Activated T-cell treated with anti-CD3 and anti-CD28 coated beads, Interleukin-2, amount 50 U/mL, for 48 hours (primary cell): ENCODE measurements at regions not wholly inside any gene's neighbourhood (a gene's known extent, or its start where the extent isn't known, plus 50 kb on each side); places are given as distances from the start of the nearest gene placed in this dataset.
"Not testable (repeated sequence)": the region's sequence is repeated elsewhere in the genome, so short reads cannot be mapped to it uniquely, and the experiment has no call there.

ENCODE experiments used
- DNase-seq, 2 experiments: peaks; one replicate each; pipeline ENCODE4 v3.0.0-alpha.2; 2020

DNA sequence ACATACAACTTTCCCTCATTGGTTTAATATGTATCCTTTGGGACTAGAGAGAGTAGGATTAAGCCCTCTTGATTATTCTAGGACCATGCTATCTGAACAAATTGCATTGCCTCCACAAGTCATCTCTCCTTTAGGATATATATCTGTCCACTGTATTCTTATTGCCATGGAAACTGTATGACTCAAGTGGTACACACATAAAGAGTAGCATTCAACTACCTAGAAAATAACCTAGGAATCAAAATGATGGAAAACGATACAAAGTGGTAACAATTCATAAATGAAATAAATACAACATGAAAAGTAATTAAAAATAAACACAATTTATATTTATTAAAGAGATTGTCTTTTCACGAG is 212.1 kb upstream of the P2RY1 start:
- DNase-seq = no peak

DNA sequence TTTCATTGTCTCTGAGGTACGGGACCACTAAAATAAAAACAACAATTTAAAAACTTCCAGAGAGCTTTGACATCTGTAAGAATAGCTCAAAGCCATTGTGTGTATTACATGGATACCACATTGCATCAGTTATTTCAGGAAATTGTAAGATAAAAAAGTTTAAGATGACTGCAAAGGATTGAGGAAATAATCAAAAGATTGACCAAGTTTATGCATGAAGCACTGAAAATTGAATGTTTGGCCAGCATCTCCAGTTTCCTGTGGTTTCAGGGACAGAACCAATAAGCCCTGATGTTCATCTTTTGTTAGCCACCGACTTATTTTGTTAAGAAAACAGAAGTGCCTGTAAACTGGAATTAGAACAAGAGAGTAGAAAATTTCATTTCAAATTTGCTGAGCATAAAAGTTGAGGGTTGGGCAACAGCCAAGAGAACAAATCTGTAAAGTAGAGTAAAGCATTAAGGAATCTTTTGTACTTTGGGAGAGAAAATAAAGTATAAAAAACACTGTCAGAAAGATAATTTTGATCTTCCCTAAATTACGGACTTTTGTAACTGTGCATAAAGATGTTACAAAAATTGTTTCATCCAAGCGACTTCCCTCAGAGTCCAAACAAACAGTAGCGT is 211.5 kb upstream of the P2RY1 start:
- no peak for DNase-seq

DNA sequence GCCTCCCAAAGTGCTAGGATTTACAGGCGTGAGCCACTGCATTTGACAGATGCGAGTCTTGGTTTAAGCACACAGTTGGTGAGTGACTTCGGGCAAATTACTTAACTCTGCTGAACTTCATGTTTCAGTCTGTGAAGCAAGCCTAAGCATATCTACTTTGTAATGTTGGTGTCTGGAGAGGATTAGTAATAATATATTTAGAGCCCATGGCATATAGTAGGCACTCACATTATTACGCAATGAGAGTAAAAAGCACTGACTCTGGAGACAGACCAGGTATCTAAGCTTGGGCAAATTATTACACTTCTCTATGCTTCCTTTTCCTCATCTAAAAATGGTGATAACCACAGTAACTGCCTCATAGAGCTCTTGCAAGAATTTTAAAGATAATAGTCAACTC is 208.7 kb upstream of the P2RY1 start:
- DNase-seq = no peak

DNA sequence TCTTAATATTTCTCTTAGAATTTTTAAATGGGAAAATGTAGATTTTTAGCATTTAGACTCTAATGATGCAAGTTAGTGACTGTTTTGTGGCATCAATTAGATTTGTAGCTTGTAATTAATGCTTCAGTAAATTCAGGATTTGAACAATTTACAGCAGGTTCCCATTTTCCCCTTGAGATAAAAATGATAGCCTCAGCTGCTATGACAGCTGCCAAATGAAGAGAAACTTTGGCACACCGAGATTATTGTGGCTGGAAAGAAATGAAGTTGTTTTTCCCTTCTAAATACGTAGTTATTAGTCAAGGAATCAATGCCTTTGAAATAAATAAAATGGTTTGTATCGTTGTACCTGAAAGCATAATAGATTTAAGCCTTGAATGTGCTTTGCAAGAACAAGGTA is 206.4 kb upstream of the P2RY1 start:
- DNase-seq = no peak

DNA sequence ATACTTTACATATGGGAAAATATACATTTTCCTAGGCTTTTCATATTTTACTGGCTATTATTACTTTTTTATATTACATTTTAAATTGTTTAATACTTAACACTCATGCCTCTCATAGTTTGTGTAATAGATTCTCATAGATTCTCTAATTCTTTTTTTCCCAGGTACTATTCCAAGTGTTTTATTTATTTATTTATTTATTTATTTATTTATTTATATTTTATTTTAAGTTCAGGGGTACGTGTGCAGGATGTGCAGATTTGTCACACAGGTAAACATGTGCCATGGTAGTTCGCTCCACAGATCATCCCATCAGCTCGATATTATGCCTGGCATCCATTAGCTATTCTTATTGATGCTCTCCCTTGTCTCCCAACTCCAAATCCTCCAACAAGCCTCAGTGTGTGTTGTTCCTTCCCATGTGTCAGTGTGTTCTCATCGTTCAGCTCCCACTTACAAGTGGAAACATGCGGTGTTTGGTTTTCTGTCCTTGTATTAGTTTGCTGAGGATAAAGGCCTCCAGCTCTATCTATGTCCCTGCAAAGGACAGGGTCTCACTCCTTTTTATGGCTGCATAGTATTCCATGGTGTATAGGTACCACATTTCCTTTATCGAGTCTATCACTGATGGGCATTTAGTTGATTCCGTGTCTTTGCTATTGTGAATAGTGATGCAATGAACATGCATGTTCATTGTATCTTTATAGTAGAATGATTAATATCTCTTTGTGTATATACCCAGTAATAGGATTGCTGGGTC is 205.4 kb upstream of the P2RY1 start:
- DNase-seq = no peak

DNA sequence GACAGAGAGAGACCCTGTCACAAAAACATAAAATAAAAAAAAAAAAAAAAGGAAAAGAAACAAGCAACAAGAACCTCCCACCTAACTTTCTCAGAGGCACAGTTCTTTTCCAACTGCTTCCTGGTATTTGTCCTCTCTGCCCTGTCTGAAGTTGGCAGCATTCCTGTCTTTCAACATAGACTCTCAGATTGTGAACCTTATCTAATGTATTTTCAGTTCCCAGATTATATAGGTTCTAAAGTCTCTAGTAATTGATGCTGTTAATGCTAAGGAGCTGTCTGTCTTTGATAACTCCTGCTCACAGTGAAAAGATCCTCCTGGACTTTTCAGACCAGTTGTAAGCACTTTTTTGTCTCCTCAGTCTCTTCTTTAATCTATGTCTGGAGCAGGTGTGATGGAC is 199.5 kb upstream of the P2RY1 start:
- DNase-seq = no peak

DNA sequence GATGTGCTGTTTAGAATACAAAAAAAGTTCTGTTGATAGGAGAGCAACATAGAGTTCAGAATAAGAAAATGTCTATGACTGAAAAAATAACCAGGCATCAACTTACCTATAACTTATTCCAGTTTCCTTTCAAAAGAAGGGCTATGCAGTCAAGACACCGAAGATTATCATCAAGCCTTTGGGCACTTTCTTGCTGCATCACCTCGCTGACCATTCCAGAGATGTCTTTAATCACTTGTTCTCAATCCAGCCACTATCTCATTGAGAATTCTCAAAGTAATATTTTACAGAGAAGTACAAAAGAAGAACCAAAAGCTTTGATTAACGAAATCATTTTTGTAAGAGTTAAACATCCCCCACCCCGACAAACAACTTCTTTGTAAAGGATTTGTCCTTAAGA is 198.3 kb upstream of the P2RY1 start:
- DNase-seq = no peak

DNA sequence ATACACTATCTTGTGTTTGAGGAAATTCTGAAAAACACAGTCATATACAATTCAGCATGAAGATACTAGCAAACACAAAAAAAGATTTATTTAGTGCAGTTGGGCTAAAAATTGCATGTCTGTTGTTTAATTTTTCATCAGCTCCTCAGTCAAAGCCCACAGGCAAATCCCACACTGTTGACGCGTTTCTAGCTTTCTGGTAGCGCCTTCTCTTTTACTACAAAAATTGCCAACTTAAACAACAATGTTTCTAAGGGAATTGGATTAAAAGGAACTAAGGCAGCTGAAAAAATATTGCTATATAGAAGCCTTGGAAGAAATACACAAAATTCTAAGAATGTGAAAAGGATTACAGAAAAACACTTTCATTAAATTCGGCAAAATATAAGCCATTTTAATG is 196.7 kb upstream of the P2RY1 start:
- no peak for DNase-seq

DNA sequence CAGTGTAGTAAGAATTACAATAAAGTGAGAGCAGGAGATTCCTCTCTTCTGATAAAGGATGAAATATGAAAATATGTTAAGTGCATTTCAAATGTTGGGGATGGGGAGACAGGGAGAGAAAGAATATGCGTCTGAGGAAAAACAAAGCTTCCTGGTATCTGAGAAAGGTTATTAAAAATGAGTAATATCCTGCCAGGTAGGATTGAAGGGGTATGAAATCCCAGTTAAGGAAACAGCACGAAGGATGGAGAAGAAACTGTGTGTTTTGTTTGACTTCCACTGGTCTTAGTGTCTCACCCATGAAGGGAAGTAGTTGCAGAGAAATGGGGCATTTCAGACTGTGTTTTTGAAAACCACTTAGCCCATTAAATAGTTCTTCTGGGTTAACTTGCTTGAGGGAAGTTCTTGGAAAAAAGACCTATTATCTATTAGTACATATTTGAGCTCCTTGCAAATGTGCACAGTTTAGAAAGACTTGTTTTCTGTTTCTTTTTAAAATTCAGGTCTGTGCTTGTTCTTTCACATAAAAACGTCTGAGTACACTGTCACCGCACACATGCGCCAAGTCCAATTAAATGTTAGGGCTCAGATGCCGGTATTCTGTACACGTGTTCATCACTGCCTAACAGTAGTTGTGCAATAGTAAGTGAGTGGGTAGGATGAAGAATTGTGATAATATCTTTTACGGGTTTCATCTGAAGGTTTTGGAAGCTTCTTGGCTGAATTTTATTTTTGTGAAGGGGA is 196.1 kb upstream of the P2RY1 start:
- DNase-seq = no peak

DNA sequence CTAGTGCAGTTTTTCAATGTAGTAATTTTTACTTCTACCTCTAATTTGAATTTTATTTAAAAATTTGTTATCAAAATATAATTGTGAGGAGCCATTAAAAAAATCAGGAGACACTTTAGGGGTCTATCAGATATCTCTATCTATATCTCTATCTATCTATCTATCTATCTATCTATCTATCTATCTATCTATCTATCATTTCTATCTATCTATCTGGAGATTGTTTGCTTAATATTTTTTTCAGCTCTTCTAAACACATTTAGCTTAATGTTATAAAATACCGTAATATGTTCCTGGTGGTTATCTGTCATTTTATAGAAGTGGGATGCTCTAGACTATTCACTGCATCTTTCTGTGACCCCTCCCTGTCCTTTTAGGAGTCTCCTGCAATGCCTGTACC is 193.7 kb upstream of the P2RY1 start:
- no peak for DNase-seq

DNA sequence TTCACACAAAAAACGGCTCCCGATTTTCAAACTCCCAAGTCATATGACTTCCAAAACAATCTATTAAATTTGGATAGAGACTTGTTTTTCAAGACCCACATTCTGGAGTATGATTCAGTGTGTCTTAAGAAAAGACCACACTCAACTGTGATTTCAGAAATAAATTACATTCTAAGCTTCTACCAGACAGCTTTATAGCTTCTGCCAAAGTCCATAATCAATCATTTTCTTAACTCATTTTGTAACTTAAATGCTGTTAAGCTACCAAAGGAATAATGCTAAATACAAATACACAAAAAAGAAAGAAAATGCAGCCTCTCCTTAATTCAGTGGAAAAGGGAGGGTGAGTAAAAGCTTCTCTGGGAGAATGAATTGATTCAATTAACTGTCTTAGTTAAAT is 192.3 kb upstream of the P2RY1 start:
- no peak for DNase-seq

DNA sequence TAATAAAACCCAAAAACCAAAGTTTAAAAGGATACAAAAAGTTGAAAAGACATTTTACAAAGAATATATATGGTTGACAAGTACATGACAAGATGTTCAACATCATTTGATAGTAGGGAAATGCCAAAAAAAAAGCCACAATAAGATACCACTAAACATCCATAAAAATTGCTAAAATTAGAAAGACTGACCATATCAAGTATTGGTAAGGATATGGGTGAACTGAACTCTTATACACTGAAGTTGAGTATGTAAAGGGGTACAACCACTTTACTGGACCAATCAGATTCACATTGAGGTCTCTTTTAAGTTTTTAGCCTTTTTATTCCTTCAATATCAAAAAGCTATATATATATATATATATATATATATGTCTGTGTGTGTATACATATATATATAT is 190.5 kb upstream of the P2RY1 start:
- no peak for DNase-seq

DNA sequence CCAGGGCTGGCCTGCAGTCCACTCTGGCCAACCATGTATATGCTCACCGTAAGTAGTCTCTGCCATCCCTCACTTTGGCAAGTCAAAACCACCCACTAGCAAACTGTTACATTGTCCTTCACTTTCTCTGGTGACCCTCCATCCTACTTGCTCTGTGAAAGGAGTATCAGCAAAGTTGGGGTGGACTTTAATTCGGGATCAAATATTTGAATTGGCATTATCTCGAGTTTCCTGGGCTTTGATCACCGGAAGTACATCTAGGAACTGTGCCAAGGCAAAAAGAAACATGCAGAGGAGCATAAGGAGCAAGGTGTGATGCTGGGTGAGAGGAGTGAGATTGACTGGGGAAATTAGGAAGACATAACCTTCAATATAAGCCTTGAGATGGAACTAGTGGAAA is 188.9 kb upstream of the P2RY1 start:
- no peak for DNase-seq

DNA sequence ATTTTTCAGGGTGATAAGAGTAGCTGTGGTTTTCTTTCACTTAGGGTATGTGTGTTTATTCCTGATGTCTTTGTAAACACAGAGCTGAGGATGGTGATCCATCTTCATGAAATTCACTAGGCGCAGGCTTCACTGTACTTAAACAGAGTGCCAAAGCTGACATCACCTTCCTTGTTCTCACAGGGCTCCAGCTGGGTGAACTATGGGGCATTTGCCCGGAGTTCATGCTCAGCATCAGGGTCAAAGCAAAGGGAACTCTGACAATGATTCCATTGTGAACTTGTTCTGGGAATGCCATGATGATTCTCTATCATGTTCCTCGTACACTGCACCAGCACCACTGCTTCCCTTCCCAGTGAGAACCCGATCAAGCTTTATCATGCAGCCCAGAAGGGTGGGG is 184.8 kb upstream of the P2RY1 start:
- no peak for DNase-seq

DNA sequence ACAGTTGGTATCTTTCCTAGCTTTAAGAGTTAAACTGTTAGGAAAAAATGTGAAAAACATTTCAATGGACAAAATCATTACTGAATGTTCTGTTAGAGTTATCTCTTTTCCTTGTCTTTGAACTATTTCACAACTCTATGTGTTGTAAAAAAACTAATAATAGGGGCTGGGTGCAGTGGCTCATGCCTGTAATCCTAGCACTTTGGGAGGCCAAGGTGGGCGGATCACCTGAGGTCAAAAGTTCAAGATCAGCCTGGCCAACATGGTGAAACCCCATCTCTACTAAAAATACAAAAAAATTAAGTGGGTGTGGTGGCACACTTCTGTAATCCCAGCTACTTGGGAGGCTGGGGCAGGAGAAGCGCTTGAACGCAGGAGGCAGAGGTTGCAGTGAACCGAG is 184.0 kb upstream of the P2RY1 start:
- DNase-seq = not testable (repeated sequence)

DNA sequence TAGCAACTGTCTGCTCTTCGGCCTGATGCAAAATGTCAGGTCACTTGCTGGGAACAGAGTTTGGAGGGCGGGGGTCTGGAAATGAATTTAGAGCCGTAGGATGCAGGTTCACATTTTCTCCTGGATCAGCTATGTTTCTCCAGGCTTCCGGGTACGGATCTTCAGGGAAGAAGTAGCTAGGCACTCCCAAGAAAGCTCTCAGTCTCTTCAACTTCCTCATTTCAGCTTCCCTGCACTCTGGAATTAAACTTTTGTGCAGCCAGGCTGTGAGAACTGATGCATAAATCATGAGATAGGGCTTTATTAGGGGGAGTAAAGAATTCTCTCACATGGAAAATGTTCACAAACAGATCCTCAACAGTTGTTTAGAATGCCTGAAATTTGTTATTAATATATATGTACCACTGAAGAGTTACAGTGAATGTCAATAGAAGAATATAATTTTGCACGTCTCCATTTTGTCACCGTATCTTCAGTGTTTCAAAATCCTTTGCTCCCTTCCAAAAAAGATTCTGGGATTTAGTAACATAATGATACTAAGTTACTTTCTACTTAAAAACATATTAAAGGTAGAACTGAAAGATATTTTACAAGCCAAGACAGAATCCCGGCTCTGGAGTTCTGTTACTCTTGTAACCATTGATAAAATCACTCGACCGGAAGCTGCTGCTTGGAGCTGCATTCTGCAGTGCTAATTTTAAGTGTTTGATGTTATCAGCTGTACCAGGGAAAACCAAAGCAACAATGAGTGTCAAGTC is 178.5 kb upstream of the P2RY1 start:
- DNase-seq = no peak

DNA sequence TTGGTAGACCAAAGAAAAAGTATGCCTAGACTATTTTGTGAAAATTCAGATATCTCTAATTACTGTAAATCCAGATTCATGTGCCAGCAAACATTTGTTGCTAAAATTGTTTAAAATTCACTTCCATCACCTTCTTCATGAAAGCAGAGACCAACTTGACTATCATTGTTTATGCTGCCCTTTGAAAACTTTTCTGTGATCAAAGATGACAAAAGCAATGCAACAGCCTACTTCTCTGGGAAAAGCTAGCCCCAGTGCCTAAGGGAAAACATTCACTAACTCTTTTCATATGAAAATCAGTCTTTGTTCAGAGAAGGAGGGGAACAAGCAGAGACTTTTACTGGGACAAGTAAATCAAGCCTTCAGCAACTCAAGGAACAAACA is 178.0 kb upstream of the P2RY1 start:
- no peak for DNase-seq

DNA sequence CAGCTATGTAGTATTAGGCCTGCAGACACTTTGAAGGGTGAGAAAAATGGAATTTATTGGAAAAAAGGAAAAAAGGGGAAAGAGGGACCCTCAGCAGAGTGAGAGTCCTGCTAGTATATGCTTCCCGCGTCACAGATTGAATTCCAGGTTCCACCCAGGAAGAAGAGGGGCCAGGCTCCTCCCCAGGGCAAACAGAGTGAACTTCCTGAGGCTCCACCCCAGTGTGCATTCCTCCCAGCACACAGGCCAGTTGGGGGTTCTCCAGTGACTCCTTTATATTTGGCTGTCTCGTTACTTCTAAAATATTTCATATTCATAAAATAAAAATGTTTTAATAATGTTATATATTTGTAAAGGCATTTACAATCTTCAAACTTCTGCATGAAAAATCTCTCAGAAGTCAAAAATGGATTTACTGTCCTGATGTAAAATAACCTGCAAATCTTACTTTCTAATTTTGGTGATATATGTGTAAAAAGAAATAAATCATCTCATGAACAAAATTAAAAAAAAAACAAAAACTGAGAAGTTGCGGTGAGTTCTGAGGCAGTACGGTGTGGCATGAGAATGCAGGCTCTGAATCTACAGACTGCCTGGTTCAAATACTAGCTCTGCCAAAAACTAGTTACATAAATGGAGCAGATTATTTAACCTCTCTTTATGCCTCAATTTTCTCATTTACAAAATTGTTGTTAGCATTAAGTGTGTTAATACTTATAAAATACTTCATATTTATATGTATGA is 175.8 kb upstream of the P2RY1 start:
- no peak for DNase-seq

DNA sequence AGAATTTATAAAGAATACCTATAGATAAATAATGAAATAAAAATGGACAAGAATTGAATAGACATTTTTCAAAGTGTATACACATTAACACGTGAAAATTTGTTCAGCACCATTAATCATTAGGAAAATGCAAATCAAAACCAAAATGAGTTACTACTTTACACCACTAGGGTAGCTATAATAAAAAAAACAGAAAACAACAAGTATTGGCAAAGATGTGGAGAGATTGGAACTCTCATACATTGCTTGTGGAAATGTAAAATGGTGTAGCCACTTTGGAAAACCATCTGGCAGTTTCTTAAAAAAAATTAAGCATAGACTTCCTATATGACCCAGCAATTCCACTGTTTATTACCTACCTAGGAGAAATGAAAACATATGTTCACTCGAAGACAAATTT is 172.8 kb upstream of the P2RY1 start:
- no peak for DNase-seq

DNA sequence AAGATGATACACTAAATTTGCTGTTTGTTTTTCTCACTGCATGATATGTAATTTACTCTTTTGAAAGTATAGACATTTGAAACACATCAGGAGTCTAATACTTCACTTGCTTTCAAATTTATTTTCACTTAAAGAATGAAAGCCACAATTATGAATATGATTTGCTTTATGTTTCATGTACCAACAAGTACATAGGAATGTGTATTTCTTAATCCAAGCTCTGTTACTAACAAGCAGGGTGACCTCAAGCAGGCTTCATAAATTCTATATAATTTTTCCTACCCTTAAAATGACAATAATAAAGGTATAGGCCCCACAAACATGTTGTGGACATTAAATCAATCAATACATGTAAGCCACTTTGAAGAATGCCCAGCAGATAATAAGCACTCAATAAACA is 170.2 kb upstream of the P2RY1 start:
- DNase-seq = no peak

DNA sequence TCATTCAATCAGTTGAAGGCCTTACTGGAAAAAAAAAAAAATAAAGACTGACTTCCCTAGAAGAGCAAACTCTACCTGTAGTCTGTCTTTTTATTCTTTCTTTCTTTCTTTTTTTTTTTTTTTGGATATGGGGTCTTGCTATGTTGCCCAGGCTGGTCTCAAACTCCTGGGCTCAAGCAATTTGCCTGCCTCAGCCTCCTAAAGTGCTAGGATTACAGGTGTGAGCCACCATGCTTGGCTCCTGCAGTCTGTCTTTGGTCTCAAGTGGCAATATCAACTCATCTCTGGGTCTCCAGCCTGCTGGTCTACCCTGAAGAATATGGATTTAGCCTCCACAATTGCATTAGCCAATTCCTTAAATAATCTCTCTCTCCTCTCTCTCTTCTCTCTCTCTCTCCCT is 167.7 kb upstream of the P2RY1 start:
- no peak for DNase-seq

DNA sequence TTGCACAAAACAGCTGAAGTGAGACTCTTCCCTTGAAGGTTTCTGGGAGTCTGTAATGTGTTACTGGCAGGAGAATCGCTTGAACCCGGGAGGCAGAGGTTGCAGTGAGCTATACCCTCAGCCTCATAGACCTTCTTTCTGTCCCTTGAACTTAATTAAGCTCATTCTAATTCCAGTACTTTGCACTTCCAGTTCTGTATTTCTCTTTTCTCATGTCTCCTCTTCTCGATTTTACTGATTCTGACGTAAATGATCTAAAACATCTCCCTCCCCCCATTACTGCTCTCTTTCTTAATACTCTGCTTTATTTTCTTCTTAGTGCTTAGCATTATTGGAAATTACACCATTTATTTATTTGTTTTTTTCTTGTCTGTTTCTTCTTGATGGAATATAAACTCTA is 165.4 kb upstream of the P2RY1 start:
- no peak for DNase-seq
